ENCODE measurements at regions not wholly inside any gene's neighbourhood (a gene's known extent, or its start where the extent isn't known, plus 50 kb on each side); places are given as distances from the start of the nearest gene placed in this dataset.
A peak's percentile ranks its signal among the peaks of the same experiment; 100 is the strongest.

GRCh38 chr14:34064349-34064748 is 113.5 kb upstream of the EGLN3 start:
- peak overlapping the region in 3 of 4 donors; percentile 18 to 69 (median 55) for H3K27ac ChIP-seq
- peak; percentile 31 for ATAC-seq
- peak in 2 of 4 experiments; percentile 24 to 27 for TF ChIP-seq CTCF (IDR thresholded peaks at IDR 0.05)
- peak; percentile 71 for TF ChIP-seq POLR2AphosphoS5 (IDR thresholded peaks at IDR 0.05)
- no peak for TF ChIP-seq POLR2A (IDR thresholded peaks at IDR 0.05)
- no peak for TF ChIP-seq EP300 (IDR thresholded peaks at IDR 0.05)

GRCh38 chr14:34063470-34064164 is 112.7 kb upstream of the EGLN3 start:
- peak; percentile 55 for ATAC-seq
- WGBS, 2 donors (ENCODE audit: low coverage in 1 of 2), result 16 to 51% methylated on average over 5 to 9 of the region's 9 CpGs
- H3K4me3 ChIP-seq, result no peak overlapping the region
- no peak for TF ChIP-seq CTCF (IDR thresholded peaks at IDR 0.05)
- no peaks in the 10 kb centered on the region for H3K9me3 ChIP-seq
- no peaks in the 10 kb centered on the region for H3K27me3 ChIP-seq
- no peaks in the 10 kb centered on the region for H3K36me3 ChIP-seq
- H3K27ac ChIP-seq, result peak overlapping the region in 3 of 4 donors; percentile 18 to 69 (median 55)
- peaks cover 0 to 41% (median 6%) of the 10 kb centered on the region in 3 donors for H3K4me1 ChIP-seq

More at GRCh38 chr14:34064349-34064748, 113.5 kb upstream of the EGLN3 start:
- H3K27me3 ChIP-seq, result no peaks in the 10 kb centered on the region
- no peaks in the 10 kb centered on the region for H3K9me3 ChIP-seq
- 20 to 36% methylated on average over 3 to 4 of the region's 4 CpGs for WGBS, 2 donors (ENCODE audit: low coverage in 1 of 2)
- peaks cover 0 to 39% (median 5%) of the 10 kb centered on the region in 3 donors for H3K4me1 ChIP-seq
- no peaks in the 10 kb centered on the region for H3K36me3 ChIP-seq
- no peak overlapping the region for H3K4me3 ChIP-seq

GRCh38 chr14:34063042-34063441 is 112.2 kb upstream of the EGLN3 start:
- TF ChIP-seq POLR2A (IDR thresholded peaks at IDR 0.05), result no peak
- no peak for TF ChIP-seq POLR2AphosphoS5 (IDR thresholded peaks at IDR 0.05)
- no peak for TF ChIP-seq EP300 (IDR thresholded peaks at IDR 0.05)
- TF ChIP-seq CTCF (IDR thresholded peaks at IDR 0.05), result no peak
- no peaks in the 10 kb centered on the region for H3K27me3 ChIP-seq
- H3K9me3 ChIP-seq, result no peaks in the 10 kb centered on the region
- WGBS, 2 donors (ENCODE audit: low coverage in 1 of 2), result 83 to 100% methylated on average over 1 of the region's 1 CpG
- peaks cover 0 to 37% (median 6%) of the 10 kb centered on the region in 3 donors for H3K4me1 ChIP-seq
- no peaks in the 10 kb centered on the region for H3K36me3 ChIP-seq
- H3K27ac ChIP-seq, result peak overlapping the region in 3 of 4 donors; percentile 18 to 69 (median 55)
- no peak for ATAC-seq
- no peak overlapping the region for H3K4me3 ChIP-seq

GRCh38 chr14:34062353-34062973 is 111.6 kb upstream of the EGLN3 start:
- WGBS, 2 donors (ENCODE audit: low coverage in 1 of 2), result 93% methylated on average over 3 to 5 of the region's 8 CpGs
- H3K4me3 ChIP-seq, result no peak overlapping the region
- no peaks in the 10 kb centered on the region for H3K36me3 ChIP-seq
- no peak for TF ChIP-seq POLR2A (IDR thresholded peaks at IDR 0.05)
- TF ChIP-seq EP300 (IDR thresholded peaks at IDR 0.05), result no peak
- no peak for TF ChIP-seq POLR2AphosphoS5 (IDR thresholded peaks at IDR 0.05)
- TF ChIP-seq CTCF (IDR thresholded peaks at IDR 0.05), result no peak
- no peak for ATAC-seq
- no peaks in the 10 kb centered on the region for H3K9me3 ChIP-seq
- H3K27me3 ChIP-seq, result no peaks in the 10 kb centered on the region
- peak overlapping the region in 2 of 4 donors; percentile 18 to 69 for H3K27ac ChIP-seq
- peaks cover 0 to 37% (median 6%) of the 10 kb centered on the region in 3 donors for H3K4me1 ChIP-seq

- no peak for ATAC-seq
- no peaks in the 10 kb centered on the region for H3K27me3 ChIP-seq
- H3K27ac ChIP-seq, result peak overlapping the region; percentile 83 to 93 (median 90)
- H3K9me3 ChIP-seq, result no peaks in the 10 kb centered on the region
- H3K36me3 ChIP-seq, result no peaks in the 10 kb centered on the region
- peak overlapping the region; percentile 34 to 71 for H3K4me3 ChIP-seq
- TF ChIP-seq POLR2AphosphoS5 (IDR thresholded peaks at IDR 0.05), result no peak
- TF ChIP-seq POLR2A (IDR thresholded peaks at IDR 0.05), result no peak
- no peak for TF ChIP-seq CTCF (IDR thresholded peaks at IDR 0.05)
- no peak for TF ChIP-seq EP300 (IDR thresholded peaks at IDR 0.05)
- peaks cover 0 to 37% (median 6%) of the 10 kb centered on the region in 3 donors for H3K4me1 ChIP-seq
- WGBS, 2 donors (ENCODE audit: low coverage in 1 of 2), result 25 to 50% methylated on average over 6 to 7 of the region's 16 CpGs
Observed at GRCh38 chr14:34060651-34060999, 109.8 kb upstream of the EGLN3 start.
